H9 (cell line): ENCODE measurements at regions not wholly inside any gene's neighbourhood (a gene's known extent, or its start where the extent isn't known, plus 50 kb on each side); places are given as distances from the start of the nearest gene placed in this dataset.

ENCODE experiments used
- DNase-seq: peaks from one replicate; pipeline ENCODE4 v3.0.0-alpha.2; 2017
- H2AFZ ChIP-seq: one replicate; pipeline ENCODE4 v1.6.1; 2013; ENCODE audit warnings: mild to moderate bottlenecking, low read length, control low read depth, moderate library complexity
- H2AK5ac ChIP-seq: 2 replicates; pipeline ENCODE4 v1.6.1; 2013; ENCODE audit warnings: low read length, control low read depth, mixed read lengths; ENCODE audit not compliant: insufficient read length
- H2BK120ac ChIP-seq: one replicate; pipeline ENCODE4 v1.6.1; 2013; ENCODE audit warnings: low read depth, mild to moderate bottlenecking, low read length, control low read depth, inconsistent platforms; ENCODE audit not compliant: poor library complexity, severe bottlenecking
- H2BK12ac ChIP-seq: 2 replicates; pipeline ENCODE4 v1.6.1; 2013; ENCODE audit warnings: low read length, control low read depth, mixed read lengths, low read depth; ENCODE audit not compliant: insufficient read length
- H2BK15ac ChIP-seq: 2 replicates; pipeline ENCODE4 v1.6.1; 2013; ENCODE audit warnings: low read depth, low read length, control low read depth
- H2BK20ac ChIP-seq: one replicate; pipeline ENCODE4 v1.6.1; 2013; ENCODE audit warnings: low read depth, mild to moderate bottlenecking, low read length, control low read depth, inconsistent platforms; ENCODE audit not compliant: poor library complexity, severe bottlenecking
- H2BK5ac ChIP-seq: 2 replicates; pipeline ENCODE4 v1.6.1; 2013; ENCODE audit warnings: low read length, control low read depth, mixed read lengths; ENCODE audit not compliant: insufficient read length
- H3K14ac ChIP-seq: 2 replicates; pipeline ENCODE4 v1.6.1; 2013; ENCODE audit warnings: low read length, control low read depth; ENCODE audit not compliant: insufficient read depth
- H3K18ac ChIP-seq: 2 replicates; pipeline ENCODE4 v1.6.1; 2013; ENCODE audit warnings: low read depth, mild to moderate bottlenecking, mixed read lengths, low read length, control low read depth; ENCODE audit not compliant: insufficient read length
- H3K23ac ChIP-seq: 2 replicates; pipeline ENCODE4 v1.6.1; 2013; ENCODE audit warnings: low read length, control low read depth, mixed read lengths, low read depth; ENCODE audit not compliant: insufficient read length
- H3K23me2 ChIP-seq: 2 replicates; pipeline ENCODE4 v1.6.1; 2013; ENCODE audit warnings: low read depth, mild to moderate bottlenecking, mixed read lengths, low read length, control low read depth; ENCODE audit not compliant: insufficient read length, poor library complexity, severe bottlenecking
- H3K27ac ChIP-seq: 2 replicates; pipeline ENCODE4 v1.5.1; 2013; ENCODE audit warnings: low read length, control low read depth, mixed read lengths, low read depth; ENCODE audit not compliant: insufficient read length
- H3K27me3 ChIP-seq: 2 replicates; pipeline ENCODE4 v1.6.1; 2013; ENCODE audit warnings: low read length, control low read depth, inconsistent platforms; ENCODE audit not compliant: insufficient read depth
- H3K4ac ChIP-seq: 2 replicates; pipeline ENCODE4 v1.6.1; 2013; ENCODE audit warnings: low read depth, mild to moderate bottlenecking, control low read depth, inconsistent platforms, low read length, moderate library complexity
- H3K4me1 ChIP-seq: 2 replicates; pipeline ENCODE4 v1.6.1; 2013; ENCODE audit warnings: low read length, control low read depth, inconsistent platforms; ENCODE audit not compliant: insufficient read depth
- H3K4me2 ChIP-seq: 2 replicates; pipeline ENCODE4 v1.6.1; 2013; ENCODE audit warnings: low read length, control low read depth, mixed read lengths; ENCODE audit not compliant: insufficient read length, insufficient read depth
- H3K56ac ChIP-seq: 2 replicates; pipeline ENCODE4 v1.6.1; 2013; ENCODE audit warnings: low read depth, mild to moderate bottlenecking, mixed read lengths, low read length, control low read depth; ENCODE audit not compliant: insufficient read length
- H3K79me1 ChIP-seq: 2 replicates; pipeline ENCODE4 v1.6.1; 2013; ENCODE audit warnings: low read depth, mild to moderate bottlenecking, moderate library complexity, low read length, control low read depth, inconsistent platforms; ENCODE audit not compliant: insufficient read depth, poor library complexity, severe bottlenecking
- H3K79me2 ChIP-seq: 2 replicates; pipeline ENCODE4 v1.6.1; 2013; ENCODE audit warnings: low read length, control low read depth, inconsistent platforms; ENCODE audit not compliant: insufficient read depth
- H3K9ac ChIP-seq: 2 replicates; pipeline ENCODE4 v1.6.1; 2013; ENCODE audit warnings: low read length, control low read depth, mixed read lengths; ENCODE audit not compliant: insufficient read length; ENCODE audit errors: extremely low read depth
- H3K9me3 ChIP-seq: one replicate; pipeline ENCODE4 v1.6.1; 2013; ENCODE audit warnings: low read depth, low read length, inconsistent platforms; ENCODE audit not compliant: control insufficient read depth
- H3T11ph ChIP-seq: one replicate; pipeline ENCODE4 v1.6.1; 2013; ENCODE audit warnings: mild to moderate bottlenecking, low read length, control low read depth, inconsistent platforms
- H4K20me1 ChIP-seq: one replicate; pipeline ENCODE4 v1.6.1; 2013; ENCODE audit not compliant: control insufficient read depth, insufficient read length, insufficient read depth
- H4K5ac ChIP-seq: 2 replicates; pipeline ENCODE4 v1.6.1; 2013; ENCODE audit warnings: low read depth, mild to moderate bottlenecking, mixed read lengths, low read length, control low read depth; ENCODE audit not compliant: insufficient read length
- H4K8ac ChIP-seq: replicated peaks from 2 replicates; pipeline ENCODE4 v1.6.1; 2013; ENCODE audit warnings: low read length, control low read depth, mixed read lengths, low read depth; ENCODE audit not compliant: insufficient read length
- H4K91ac ChIP-seq: 2 replicates; pipeline ENCODE4 v1.6.1; 2013; ENCODE audit warnings: low read depth, mild to moderate bottlenecking, moderate library complexity, mixed read lengths, low read length, control low read depth; ENCODE audit not compliant: insufficient read length
- H3K27ac Mint-ChIP-seq, 3 experiments: 2 replicates in 2 of 3; 3 replicates in 1 of 3; pipeline ENCODE4 v1.8.0; 2020 to 2021; ENCODE audit warnings: mixed read lengths in 3 of 3, mild to moderate bottlenecking in 1 of 3, moderate library complexity in 1 of 3
- H3K27me3 Mint-ChIP-seq: 2 replicates; pipeline ENCODE4 v1.8.0; 2021; ENCODE audit warnings: low read depth, mild to moderate bottlenecking, moderate library complexity, mixed read lengths
- H3K36me3 Mint-ChIP-seq, 3 experiments: 2 replicates in 2 of 3; 3 replicates in 1 of 3; pipeline ENCODE4 v1.8.0; 2020 to 2021; ENCODE audit warnings: low read depth in 3 of 3, mixed read lengths in 3 of 3; ENCODE audit not compliant: insufficient read depth in 1 of 3
- H3K4me1 Mint-ChIP-seq, 2 experiments: 2 replicates each; pipeline ENCODE4 v1.8.0; 2020; ENCODE audit warnings: mixed read lengths in 2 of 2
- H3K4me3 Mint-ChIP-seq, 2 experiments: 2 replicates in 1 of 2; 3 replicates in 1 of 2; pipeline ENCODE4 v1.8.0; 2020 to 2021; ENCODE audit warnings: mild to moderate bottlenecking in 2 of 2, mixed read lengths in 2 of 2, moderate library complexity in 1 of 2
- H3K9me3 Mint-ChIP-seq, 2 experiments: 2 replicates in 1 of 2; 3 replicates in 1 of 2; pipeline ENCODE4 v1.8.0; 2020; ENCODE audit warnings: mild to moderate bottlenecking in 2 of 2, mixed read lengths in 2 of 2, moderate library complexity in 1 of 2
- CTCF ChIP-seq: fragments of 200-600 bp; sonication (generic); conservative IDR thresholded peaks from 3 replicates; pipeline ENCODE4 v1.8.0; 2021; ENCODE audit warnings: antibody characterized with exemption, mild to moderate bottlenecking
- WGBS: extraction: QIAGEN DNeasy Blood & Tissue Kit; methylation state at CpG from one replicate; pipeline ENCODE4 v1.1.7; 2013; ENCODE audit warnings: missing lambda C conversion rate, low lambda C conversion rate, mixed read lengths; ENCODE audit not compliant: insufficient read length; ENCODE audit errors: extremely low coverage; 5-methylcytosine and 5-hydroxymethylcytosine counted together

DNA sequence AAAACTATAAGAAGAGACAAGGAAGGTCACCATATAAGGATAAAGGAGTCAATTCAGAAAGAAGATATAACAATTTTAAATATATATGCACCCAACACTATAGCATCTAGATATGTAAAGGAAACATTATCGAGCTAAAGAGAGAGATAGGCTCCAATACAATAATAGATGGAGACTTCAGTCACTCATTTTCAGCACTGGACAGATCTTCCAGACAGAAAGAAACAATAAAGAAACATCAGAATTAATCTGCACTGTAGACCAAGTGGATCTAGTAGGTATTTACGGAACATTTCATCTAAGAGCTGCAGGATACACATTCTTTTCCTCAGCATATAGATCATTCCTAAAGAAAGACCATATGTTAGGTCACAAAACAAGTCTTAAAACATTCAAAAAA, 463.5 kb downstream of the KCTD16 start:
- H3K4me3 Mint-ChIP-seq: no peak overlapping the region

More for the DNA sequence above, 463.5 kb downstream of the KCTD16 start:
- H3K9ac ChIP-seq: no peak overlapping the region
- TF ChIP-seq CTCF: no peak
- Mint-ChIP-seq H3K27ac (no peak overlapping the region), H3K4me1 (no peaks in the 10 kb centered on the region), H3K36me3 (peaks cover 17 to 49% (median 17%) of the 10 kb centered on the region in 3 experiments), H3K27me3 (no peaks in the 10 kb centered on the region; the same call in 1 of the 2 replicates), H3K9me3 (peaks cover 53 to 57% of the 10 kb centered on the region in 2 experiments)
- no peak overlapping the region for H3K4me2 ChIP-seq
- no peak overlapping the region for H2BK12ac ChIP-seq
- peaks cover 10% of the 10 kb centered on the region for H3K9me3 ChIP-seq
- no peak overlapping the region for H3K23ac ChIP-seq
- H3K79me1 ChIP-seq: no peaks in the 10 kb centered on the region
- H3K23me2 ChIP-seq: no peaks in the 10 kb centered on the region
- H3K4ac ChIP-seq: no peak overlapping the region
- no peaks in the 10 kb centered on the region for H4K20me1 ChIP-seq
- no peak overlapping the region for H4K8ac ChIP-seq
- no peak overlapping the region for H2BK5ac ChIP-seq
- no peaks in the 10 kb centered on the region for H3K79me2 ChIP-seq
- H3K56ac ChIP-seq: no peak overlapping the region
- H2BK20ac ChIP-seq: no peak overlapping the region
- H2BK15ac ChIP-seq: no peak overlapping the region
- no peak overlapping the region for H3K14ac ChIP-seq
- no peak overlapping the region for H2AK5ac ChIP-seq
- no peak overlapping the region for H3T11ph ChIP-seq
- no peaks in the 10 kb centered on the region for H3K27me3 ChIP-seq
- H2AFZ ChIP-seq: no peak overlapping the region
- H4K5ac ChIP-seq: no peak overlapping the region
- WGBS: no CpG with 5 or more reads among the region's 2 CpGs
- no peak for DNase-seq
- no peak overlapping the region for H4K91ac ChIP-seq
- H2BK120ac ChIP-seq: no peak overlapping the region
- H3K4me1 ChIP-seq: no peaks in the 10 kb centered on the region
- no peak overlapping the region for H3K18ac ChIP-seq
- no peak overlapping the region for H3K27ac ChIP-seq
